ENCODE measurements at regions not wholly inside any gene's neighbourhood (a gene's known extent, or its start where the extent isn't known, plus 50 kb on each side); places are given as distances from the start of the nearest gene placed in this dataset.

DNA sequence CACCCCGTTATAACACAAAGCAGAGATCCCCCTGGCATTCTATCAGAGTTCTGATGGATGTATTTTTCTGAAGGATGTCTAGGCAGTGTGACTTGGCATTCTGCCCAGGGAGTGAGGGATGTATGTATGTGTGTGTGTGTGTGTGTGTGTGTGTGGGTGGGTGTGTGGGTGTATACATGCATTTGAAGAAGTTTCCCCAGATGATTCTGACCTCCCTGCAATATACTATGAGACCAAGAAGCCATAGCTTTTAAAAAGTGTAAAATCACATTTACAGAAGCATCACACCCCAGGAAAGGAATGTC is 59.7 kb upstream of the NAP1L1 start:
- Histone ChIP-seq H3K27me3 (ENCODE audit: control insufficient read depth, extremely low read depth, insufficient read depth, low read length) (no peaks in the 10 kb centered on the region), H3K9me3 (ENCODE audit: control insufficient read depth, low read depth, low read length) (no peaks in the 10 kb centered on the region), H3K4me1 (ENCODE audit: control insufficient read depth, extremely low read depth, insufficient read depth, low read length) (no peaks in the 10 kb centered on the region), H3K79me2 (ENCODE audit: control insufficient read depth, insufficient read depth, low read length) (no peaks in the 10 kb centered on the region), H3K27ac (ENCODE audit: control insufficient read depth, insufficient read depth, low read length) (no peak overlapping the region), H2AFZ (ENCODE audit: control insufficient read depth, low read length) (no peak overlapping the region), H3K4me3 (ENCODE audit: control insufficient read depth in 2 of 3, extremely low read depth in 1 of 3, insufficient read depth in 2 of 3, low read depth in 1 of 3, low read length in 3 of 3) (no peak overlapping the region), H3K9ac (ENCODE audit: control insufficient read depth, extremely low read depth, insufficient read depth, low read length) (no peak overlapping the region), H3K4me2 (ENCODE audit: control insufficient read depth, extremely low read depth, insufficient read depth, low read depth, low read length) (no peak overlapping the region), H3K9me1 (ENCODE audit: control insufficient read depth, extremely low read depth, insufficient read depth, low read length) (no peaks in the 10 kb centered on the region), H4K20me1 (ENCODE audit: control insufficient read depth, extremely low read depth, insufficient read depth, low read length) (no peaks in the 10 kb centered on the region), H3K36me3 (ENCODE audit: control insufficient read depth in 2 of 2, extremely low read depth in 1 of 2, insufficient read depth in 2 of 2, low read length in 2 of 2) (no peaks in the 10 kb centered on the region)
- TF ChIP-seq CTCF (optimal IDR thresholded peaks at IDR 0.05 in 1 of 3, IDR thresholded peaks at IDR 0.05 in 1 of 3, conservative IDR thresholded peaks at IDR 0.05 in 1 of 3; ENCODE audit: extremely low read depth in 1 of 3, insufficient read depth in 2 of 3, low read length in 3 of 3) (no peak), EZH2 (IDR thresholded peaks at IDR 0.05; ENCODE audit: low read length) (no peak)
- DNase-seq (ENCODE audit: low read depth, low spot score) (no peak), FAIRE-seq (no peak)
- dilution Hi-C loops (cut with MboI; ENCODE audit: extremely low pct_ligation_motif_present, low sequenced_read_pairs), result no loop called here

DNA sequence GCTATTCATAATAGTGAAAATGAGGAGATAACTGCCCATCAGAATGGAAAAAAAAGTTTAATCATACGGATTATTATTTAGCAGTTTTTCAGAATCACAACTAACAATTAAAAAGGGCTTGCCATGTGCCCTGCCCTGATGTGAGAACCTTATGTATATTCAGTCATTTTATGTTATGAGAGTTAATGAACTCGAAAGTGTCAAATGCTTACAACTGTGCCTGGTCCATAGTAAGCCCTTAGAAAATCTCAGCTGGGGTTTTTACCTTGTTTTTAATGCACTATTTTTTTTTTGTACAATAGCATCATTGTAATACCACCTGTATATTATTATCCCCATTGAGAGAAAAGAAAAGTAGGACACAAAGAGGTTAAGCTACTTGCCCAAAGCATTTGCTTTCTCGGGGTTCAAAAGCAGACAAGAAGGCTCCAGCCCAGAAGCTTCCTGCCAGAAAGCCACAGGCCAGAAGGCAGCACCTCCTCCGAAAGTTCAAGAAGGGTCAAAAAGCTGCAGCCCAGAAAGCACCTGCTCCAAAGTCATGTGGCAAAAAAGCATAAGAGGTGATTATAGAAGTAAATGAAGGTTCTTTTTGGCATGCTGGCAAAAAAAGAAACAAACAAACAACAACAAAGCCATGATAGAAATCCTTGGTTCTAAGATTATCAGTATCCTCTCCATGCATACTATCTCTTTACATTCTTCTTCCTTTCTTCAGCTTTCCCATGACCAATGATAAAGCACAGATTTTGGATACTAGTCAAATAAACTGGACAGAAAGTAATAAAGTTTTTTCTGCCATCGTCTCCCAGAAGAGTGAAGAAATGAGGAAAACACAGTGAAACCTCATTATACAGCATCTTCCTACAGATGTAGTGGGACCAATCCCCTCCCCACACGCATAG is 59.1 kb upstream of the NAP1L1 start:
- no peak for DNase-seq (ENCODE audit: low read depth, low spot score)
- no peak overlapping the region for H3K4me3 ChIP-seq (ENCODE audit: control insufficient read depth in 2 of 3, extremely low read depth in 1 of 3, insufficient read depth in 2 of 3, low read depth in 1 of 3, low read length in 3 of 3)
- no peaks in the 10 kb centered on the region for H4K20me1 ChIP-seq (ENCODE audit: control insufficient read depth, extremely low read depth, insufficient read depth, low read length)
- no peaks in the 10 kb centered on the region for H3K27me3 ChIP-seq (ENCODE audit: control insufficient read depth, extremely low read depth, insufficient read depth, low read length)
- H3K9ac ChIP-seq (ENCODE audit: control insufficient read depth, extremely low read depth, insufficient read depth, low read length), result no peak overlapping the region
- no peak for FAIRE-seq
- no peak overlapping the region for H3K4me2 ChIP-seq (ENCODE audit: control insufficient read depth, extremely low read depth, insufficient read depth, low read depth, low read length)
- no peaks in the 10 kb centered on the region for H3K9me3 ChIP-seq (ENCODE audit: control insufficient read depth, low read depth, low read length)
- no peaks in the 10 kb centered on the region for H3K9me1 ChIP-seq (ENCODE audit: control insufficient read depth, extremely low read depth, insufficient read depth, low read length)
- H3K4me1 ChIP-seq (ENCODE audit: control insufficient read depth, extremely low read depth, insufficient read depth, low read length), result no peaks in the 10 kb centered on the region
- no peak overlapping the region for H3K27ac ChIP-seq (ENCODE audit: control insufficient read depth, insufficient read depth, low read length)
- H3K36me3 ChIP-seq (ENCODE audit: control insufficient read depth in 2 of 2, extremely low read depth in 1 of 2, insufficient read depth in 2 of 2, low read length in 2 of 2), result no peaks in the 10 kb centered on the region
- dilution Hi-C loops (cut with MboI; ENCODE audit: extremely low pct_ligation_motif_present, low sequenced_read_pairs), result no loop called here
- no peaks in the 10 kb centered on the region for H3K79me2 ChIP-seq (ENCODE audit: control insufficient read depth, insufficient read depth, low read length)
- TF ChIP-seq EZH2 (IDR thresholded peaks at IDR 0.05; ENCODE audit: low read length) (no peak), CTCF (optimal IDR thresholded peaks at IDR 0.05 in 1 of 3, IDR thresholded peaks at IDR 0.05 in 1 of 3, conservative IDR thresholded peaks at IDR 0.05 in 1 of 3; ENCODE audit: extremely low read depth in 1 of 3, insufficient read depth in 2 of 3, low read length in 3 of 3) (no peak)
- no peak overlapping the region for H2AFZ ChIP-seq (ENCODE audit: control insufficient read depth, low read length)
